HepG2 (cell line): ENCODE measurements at regions not wholly inside any gene's neighbourhood (a gene's known extent, or its start where the extent isn't known, plus 50 kb on each side); places are given as distances from the start of the nearest gene placed in this dataset.
"Not testable (repeated sequence)": the region's sequence is repeated elsewhere in the genome, so short reads cannot be mapped to it uniquely, and the experiment has no call there.

Experiments used
- ATAC-seq: fragments of 200-7000 bp; cut with Tn5 transposase; 3 replicates; pipeline ENCODE4 v1.9.1; 2020; ENCODE audit warnings: mild to moderate bottlenecking, moderate library complexity
- BruUV-seq: library from RNA; stranded (reverse); fragments of 400-500 nt; replicated peaks from 2 replicates; lab custom pipeline; 2021; lab: Mats Ljungman, UMichigan
- CTCF ChIA-PET: fragments of 300-600 bp; formaldehyde crosslinking; extraction: SDS; loops from one replicate; lab custom pipeline; 2021; ENCODE audit warnings: low total read pairs, inconsistent platforms, low intra/inter-chr PET ratio; lab: Yijun Ruan, JAX
- POLR2A ChIA-PET: fragments of 350-600 bp; sonication (Branson Sonifier 250); formaldehyde crosslinking; loops from one replicate; lab custom pipeline; 2020; ENCODE audit warnings: antibody characterized with exemption, inconsistent platforms; lab: Yijun Ruan, JAX
- DNase-seq: peaks from one replicate; pipeline ENCODE4 v3.0.0-alpha.2; 2015; ENCODE audit warnings: low spot score
- FAIRE-seq: peaks from 3 replicates; lab custom pipeline; 2011; peaks lifted over from hg19 to GRCh38; lab: Jason Lieb, UNC
- H2AFZ ChIP-seq: one replicate; pipeline ENCODE4 v1.6.1; 2011; ENCODE audit warnings: low read length, inconsistent platforms
- H3K27ac ChIP-seq: fragments of 300-600 bp; 3 replicates; pipeline ENCODE4 v1.8.0; 2011; ENCODE audit warnings: mixed run types, mild to moderate bottlenecking, mixed read lengths, low read length, inconsistent platforms; ENCODE audit not compliant: insufficient read depth; ENCODE audit errors: extremely low read length
- H3K27me3 ChIP-seq, 2 experiments: fragments of 200-600 bp in 1 of 2; 2 replicates in 1 of 2; 3 replicates in 1 of 2; pipeline versions ENCODE4 v1.6.0 to v1.8.0; 2011; ENCODE audit warnings: low read length in 2 of 2, mild to moderate bottlenecking in 2 of 2, moderate library complexity in 2 of 2, inconsistent platforms in 1 of 2; ENCODE audit not compliant: insufficient read depth in 2 of 2, control insufficient read depth in 1 of 2
- H3K36me3 ChIP-seq, 2 experiments: fragments of 200-600 bp in 1 of 2; replicated peaks in 1 of 2; 2 replicates in 1 of 2; 3 replicates in 1 of 2; pipeline versions ENCODE4 v1.5.1 to v1.8.0; 2011; ENCODE audit warnings: low read length in 2 of 2, inconsistent platforms in 1 of 2; ENCODE audit not compliant: insufficient read depth in 2 of 2, control insufficient read depth in 1 of 2
- H3K4me1 ChIP-seq: 2 replicates; pipeline ENCODE4 v1.5.1; 2012; ENCODE audit warnings: low read length, inconsistent platforms; ENCODE audit not compliant: insufficient read depth
- H3K4me2 ChIP-seq: 2 replicates; pipeline ENCODE4 v1.6.0; 2011; ENCODE audit warnings: low read depth, low read length, inconsistent platforms
- H3K4me3 ChIP-seq, 3 experiments: fragments of 200-600 bp in 1 of 3; sonication (generic), shearing (Covaris generic) in 1 of 3; replicated peaks in 1 of 3; 2 replicates each; pipeline ENCODE4 v1.5.1; 2011 to 2016; ENCODE audit warnings: low read length in 3 of 3, inconsistent platforms in 2 of 3, low read depth in 2 of 3, mild to moderate bottlenecking in 2 of 3, control low read depth in 1 of 3, mixed read lengths in 1 of 3; ENCODE audit not compliant: insufficient read depth in 1 of 3
- H3K79me2 ChIP-seq: one replicate; pipeline ENCODE4 v1.6.1; 2011; ENCODE audit warnings: low read length, inconsistent platforms; ENCODE audit not compliant: insufficient read depth
- H3K9ac ChIP-seq: 2 replicates; pipeline ENCODE4 v1.6.0; 2011; ENCODE audit warnings: mild to moderate bottlenecking, low read depth, low read length, inconsistent platforms; ENCODE audit not compliant: insufficient read depth
- H3K9me3 ChIP-seq: 2 replicates; pipeline ENCODE4 v1.5.1; 2012; ENCODE audit warnings: mild to moderate bottlenecking, low read length
- H4K20me1 ChIP-seq: 2 replicates; pipeline ENCODE4 v1.6.0; 2011; ENCODE audit warnings: inconsistent platforms, mild to moderate bottlenecking, low read length, moderate library complexity; ENCODE audit not compliant: insufficient read depth
- WGBS: methylation state at CpG from one replicate; pipeline ENCODE4 v1.1.6; 2017; ENCODE audit warnings: low lambda C conversion rate; 5-methylcytosine and 5-hydroxymethylcytosine counted together
- in situ Hi-C: cut with HindIII; loops from 2 replicates; pipeline ENCODE4 v1.10.0; 2017; ENCODE audit warnings: low pct_unique_long_range_greater_than_20kb; ENCODE audit not compliant: extremely low pct_ligation_motif_present
- intact Hi-C: fragments of 100-400 bp; cut with micrococcal nuclease; formaldehyde crosslinking; loops from one replicate; pipeline ENCODE4 v1.10.0; 2022; ENCODE audit not compliant: unreplicated experiment
- TF ChIP-seq, protein P1 (sequence below): sonication (generic); formaldehyde crosslinking; IDR thresholded peaks from 2 replicates; pipeline ENCODE4 v1.9.0; 2022; ENCODE audit warnings: missing genetic modification reagents, mild to moderate bottlenecking, borderline replicate concordance

DNA sequence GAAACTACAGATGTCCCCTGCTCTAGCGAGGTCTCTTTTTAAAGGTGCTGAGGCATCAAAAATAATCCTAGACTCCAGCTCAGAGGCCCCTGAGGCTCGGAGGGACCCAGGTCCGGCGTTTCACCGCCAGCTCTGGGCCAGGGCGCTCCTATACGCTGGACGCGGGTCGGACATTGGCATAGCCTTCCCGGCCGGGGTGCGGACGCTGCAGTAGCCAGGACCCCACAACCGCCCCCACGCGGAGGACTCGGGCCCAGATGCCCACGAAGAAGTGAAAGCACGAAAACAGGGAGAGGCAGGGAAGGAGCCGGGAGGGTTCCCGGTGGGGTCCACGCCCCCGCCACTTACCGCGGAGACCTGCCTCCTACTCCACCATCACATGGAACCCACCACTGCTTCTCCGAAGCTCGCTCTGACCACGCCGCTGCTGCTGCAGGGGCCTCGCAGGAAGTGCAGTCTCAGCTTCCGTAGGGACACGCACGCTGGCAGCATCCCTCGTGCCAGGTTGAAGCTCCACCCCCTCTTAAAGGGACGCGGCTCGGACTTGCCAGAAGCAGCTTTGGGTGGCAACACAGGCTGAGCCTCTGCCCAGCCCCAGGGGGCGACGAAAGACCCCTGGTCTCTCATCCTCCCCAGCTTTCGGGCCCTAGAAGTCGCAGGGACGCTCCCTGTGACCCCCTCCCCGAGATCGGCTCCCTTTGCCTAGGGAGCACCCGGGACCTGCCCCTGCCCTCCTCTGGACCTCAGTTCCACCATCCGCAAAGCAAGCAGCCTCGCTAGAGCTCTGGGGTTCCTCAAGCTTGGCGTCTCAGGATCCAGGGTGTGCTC is 96.7 kb downstream of the POTEG start:
- H3K4me3 ChIP-seq = peak overlapping the region in 2 of 3 experiments; percentile 40 to 47; a peak in 2 of 6 replicates
- POLR2A ChIA-PET, DNase-seq, H2AFZ ChIP-seq, H3K9ac ChIP-seq, CTCF ChIA-PET, H3K9me3 ChIP-seq, intact Hi-C loops, BruUV-seq, H3K27ac ChIP-seq, FAIRE-seq, H3K36me3 ChIP-seq, H3K4me2 ChIP-seq, H3K27me3 ChIP-seq, in situ Hi-C loops, H3K79me2 ChIP-seq, H4K20me1 ChIP-seq, H3K4me1 ChIP-seq: not testable (repeated sequence)
- TF ChIP-seq, protein P1, sequence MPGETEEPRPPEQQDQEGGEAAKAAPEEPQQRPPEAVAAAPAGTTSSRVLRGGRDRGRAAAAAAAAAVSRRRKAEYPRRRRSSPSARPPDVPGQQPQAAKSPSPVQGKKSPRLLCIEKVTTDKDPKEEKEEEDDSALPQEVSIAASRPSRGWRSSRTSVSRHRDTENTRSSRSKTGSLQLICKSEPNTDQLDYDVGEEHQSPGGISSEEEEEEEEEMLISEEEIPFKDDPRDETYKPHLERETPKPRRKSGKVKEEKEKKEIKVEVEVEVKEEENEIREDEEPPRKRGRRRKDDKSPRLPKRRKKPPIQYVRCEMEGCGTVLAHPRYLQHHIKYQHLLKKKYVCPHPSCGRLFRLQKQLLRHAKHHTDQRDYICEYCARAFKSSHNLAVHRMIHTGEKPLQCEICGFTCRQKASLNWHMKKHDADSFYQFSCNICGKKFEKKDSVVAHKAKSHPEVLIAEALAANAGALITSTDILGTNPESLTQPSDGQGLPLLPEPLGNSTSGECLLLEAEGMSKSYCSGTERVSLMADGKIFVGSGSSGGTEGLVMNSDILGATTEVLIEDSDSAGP (CRISPR knock-in tag) = 0 out of 2 replicates have a peak, but pooled peaks have one; percentile 20
- WGBS = no CpG with 5 or more reads among the region's 49 CpGs
- ATAC-seq = peak; percentile 99

DNA sequence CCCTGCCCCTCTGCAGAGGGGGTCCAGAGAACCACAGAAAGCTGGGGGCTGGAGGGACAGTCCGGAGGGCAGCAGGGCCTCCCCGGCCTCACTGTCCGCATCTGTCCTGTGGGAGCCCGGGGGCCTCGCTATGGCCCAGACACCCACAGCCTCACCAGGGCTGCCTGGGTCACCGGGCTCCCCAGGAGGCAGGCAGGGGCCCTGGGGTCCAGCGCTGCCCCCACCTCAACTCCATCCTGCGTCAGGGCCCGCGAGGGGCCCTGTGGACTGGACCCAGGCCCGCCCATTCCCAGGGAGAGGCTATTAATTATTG is 96.1 kb downstream of the POTEG start:
- H3K79me2 ChIP-seq, H3K27me3 ChIP-seq, BruUV-seq, H2AFZ ChIP-seq, POLR2A ChIA-PET, H3K4me1 ChIP-seq, intact Hi-C loops, H3K36me3 ChIP-seq, H3K9ac ChIP-seq, in situ Hi-C loops, H3K9me3 ChIP-seq, H3K27ac ChIP-seq, H3K4me2 ChIP-seq, DNase-seq, CTCF ChIA-PET, FAIRE-seq, H4K20me1 ChIP-seq: not testable (repeated sequence)
- ATAC-seq = peak; percentile 60
- WGBS = no CpG with 5 or more reads among the region's 11 CpGs
- peak overlapping the region in 2 of 3 experiments; percentile 40 to 47; a peak in 2 of 6 replicates for H3K4me3 ChIP-seq

DNA sequence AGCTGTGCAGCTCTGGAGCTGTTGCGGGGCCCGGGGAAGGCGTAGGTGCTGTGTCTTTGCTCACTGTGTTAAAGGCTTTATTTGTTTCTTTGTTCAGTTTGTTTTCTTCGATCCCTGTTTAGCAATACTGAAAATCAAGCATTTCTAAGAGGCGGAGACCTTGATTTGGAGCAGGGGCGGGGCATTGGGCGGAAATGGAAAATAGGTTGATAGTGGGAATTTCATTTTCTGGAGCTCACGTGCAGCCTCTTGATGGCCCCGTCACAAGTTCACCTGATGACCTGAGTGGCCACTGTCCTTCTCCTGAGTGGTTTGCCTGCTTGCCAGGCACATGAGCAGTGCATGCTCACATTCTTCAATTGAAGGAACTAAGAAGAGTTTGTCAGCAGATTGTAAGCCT is 93.2 kb downstream of the POTEG start:
- in situ Hi-C loops, H3K4me3 ChIP-seq, H3K4me2 ChIP-seq, FAIRE-seq, H3K9ac ChIP-seq, H3K79me2 ChIP-seq, H2AFZ ChIP-seq, intact Hi-C loops, H3K36me3 ChIP-seq, H3K4me1 ChIP-seq, BruUV-seq, H3K27ac ChIP-seq, DNase-seq, POLR2A ChIA-PET, H3K9me3 ChIP-seq, ATAC-seq, CTCF ChIA-PET, H4K20me1 ChIP-seq, H3K27me3 ChIP-seq: not testable (repeated sequence)
- WGBS = 60% methylated on average over 9 of the region's 9 CpGs

DNA sequence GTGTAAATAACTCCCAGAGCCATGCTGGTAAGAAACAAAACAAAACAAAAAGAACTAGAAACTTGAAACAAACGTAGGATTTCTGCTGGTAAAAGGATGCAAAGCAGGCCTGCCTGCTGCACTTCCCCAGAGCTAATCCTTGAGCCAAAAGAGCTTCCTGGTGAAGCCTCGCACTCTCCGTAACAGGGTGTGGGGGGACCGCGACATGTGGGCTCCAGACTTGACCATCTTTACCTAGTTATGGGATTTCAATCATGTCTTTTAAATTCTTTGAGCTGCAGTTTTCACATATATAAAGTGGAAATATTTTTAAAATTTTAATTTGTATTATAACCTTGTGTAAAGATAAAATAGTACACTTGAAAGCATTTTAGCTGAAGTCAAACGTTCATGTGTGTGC is 92.5 kb downstream of the POTEG start:
- H4K20me1 ChIP-seq, H3K36me3 ChIP-seq, H3K27me3 ChIP-seq, ATAC-seq, FAIRE-seq, H3K9ac ChIP-seq, H3K4me3 ChIP-seq, POLR2A ChIA-PET, H3K27ac ChIP-seq, BruUV-seq, H3K9me3 ChIP-seq, intact Hi-C loops, in situ Hi-C loops, H3K79me2 ChIP-seq, H2AFZ ChIP-seq, H3K4me1 ChIP-seq, CTCF ChIA-PET, H3K4me2 ChIP-seq, DNase-seq: not testable (repeated sequence)
- 86% methylated on average over 4 of the region's 6 CpGs for WGBS
